T-cell (primary cell): ENCODE measurements at regions not wholly inside any gene's neighbourhood (a gene's known extent, or its start where the extent isn't known, plus 50 kb on each side); places are given as distances from the start of the nearest gene placed in this dataset.

ENCODE experiments used
- ATAC-seq, 4 experiments: fragments of 200-7000 bp in 3 of 4; fragments of 150-1000 bp in 1 of 4; cut with Tn5 transposase; replicated peaks in 1 of 4; 1 replicate in 3 of 4; 2 replicates in 1 of 4; pipeline ENCODE4 v1.10.0; 2021; ENCODE audit warnings: moderate library complexity in 3 of 4, mild to moderate bottlenecking in 2 of 4, moderate number of reproducible peaks in 1 of 4
- CTCF ChIA-PET, 2 donors: fragments of 300-600 bp; sonication (Branson Sonifier 250); formaldehyde crosslinking; loops; one replicate each; lab custom pipeline; 2022; ENCODE audit warnings: antibody characterized with exemption in 2 of 2; lab: Charles Lee
- POLR2A ChIA-PET, 2 donors: fragments of 300-600 bp; sonication (Branson Sonifier 250); formaldehyde crosslinking; loops; one replicate each; lab custom pipeline; 2022; ENCODE audit warnings: antibody characterized with exemption in 2 of 2; lab: Charles Lee
- DNase-seq, 35 experiments: peaks; one replicate each; pipeline versions ENCODE4 v3.0.0 to v3.0.0-alpha.2; 2013 to 2023
- H3K27ac ChIP-seq: one replicate; pipeline ENCODE4 v1.5.1; 2013; ENCODE audit warnings: low read length
- H3K27me3 ChIP-seq, 2 experiments: replicated peaks in 1 of 2; 1 replicate in 1 of 2; 2 replicates in 1 of 2; pipeline versions ENCODE4 v1.6.1 to v1.7.0; 2013; ENCODE audit warnings: low read length in 1 of 2, mixed read lengths in 1 of 2; ENCODE audit not compliant: control insufficient read depth in 2 of 2, insufficient read depth in 2 of 2; ENCODE audit errors: extremely low read depth in 1 of 2
- H3K36me3 ChIP-seq, 2 donors: 1 replicate in 1 of 2; 2 replicates in 1 of 2; pipeline versions ENCODE4 v1.6.1 to v1.7.0; 2013; ENCODE audit warnings: low read length in 1 of 2; ENCODE audit not compliant: control insufficient read depth in 2 of 2, insufficient read depth in 1 of 2; ENCODE audit errors: extremely low read depth in 1 of 2
- H3K4me1 ChIP-seq, 2 experiments: 1 replicate in 1 of 2; 2 replicates in 1 of 2; pipeline versions ENCODE4 v1.6.1 to v1.7.0; 2013; ENCODE audit warnings: low read length in 2 of 2, mixed read lengths in 1 of 2; ENCODE audit not compliant: insufficient read depth in 2 of 2, control insufficient read depth in 1 of 2; ENCODE audit errors: extremely low read depth in 1 of 2
- H3K4me3 ChIP-seq, 2 donors: 1 replicate in 1 of 2; 2 replicates in 1 of 2; pipeline versions ENCODE4 v1.5.1 to v1.7.0; 2013; ENCODE audit warnings: mild to moderate bottlenecking in 2 of 2, low read length in 1 of 2, moderate library complexity in 1 of 2; ENCODE audit not compliant: control insufficient read depth in 1 of 2; ENCODE audit errors: extremely low read depth in 1 of 2
- H3K9me3 ChIP-seq: 2 replicates; pipeline ENCODE4 v1.7.0; 2013
- H3K27ac Mint-ChIP-seq, 2 donors: one replicate each; pipeline ENCODE4 v1.8.0; 2020 to 2021; ENCODE audit warnings: mild to moderate bottlenecking in 2 of 2, mixed read lengths in 2 of 2
- H3K27me3 Mint-ChIP-seq, 2 donors: one replicate each; pipeline ENCODE4 v1.8.0; 2021 to 2022; ENCODE audit warnings: mixed read lengths in 2 of 2
- H3K36me3 Mint-ChIP-seq: one replicate; pipeline ENCODE4 v1.8.0; 2021; ENCODE audit warnings: mixed read lengths
- H3K4me1 Mint-ChIP-seq, 3 donors: one replicate each; pipeline ENCODE4 v1.8.0; 2020 to 2022; ENCODE audit warnings: mixed read lengths in 3 of 3, mild to moderate bottlenecking in 1 of 3
- H3K4me3 Mint-ChIP-seq, 3 donors: one replicate each; pipeline ENCODE4 v1.8.0; 2020 to 2022; ENCODE audit warnings: mild to moderate bottlenecking in 3 of 3, mixed read lengths in 3 of 3, moderate library complexity in 3 of 3
- H3K9me3 Mint-ChIP-seq, 3 donors: one replicate each; pipeline ENCODE4 v1.8.0; 2020 to 2022; ENCODE audit warnings: mixed read lengths in 3 of 3
- WGBS: methylation state at CpG from one replicate; pipeline ENCODE4 v1.1.5; 2013; ENCODE audit warnings: missing lambda C conversion rate; ENCODE audit not compliant: insufficient coverage; 5-methylcytosine and 5-hydroxymethylcytosine counted together

DNA sequence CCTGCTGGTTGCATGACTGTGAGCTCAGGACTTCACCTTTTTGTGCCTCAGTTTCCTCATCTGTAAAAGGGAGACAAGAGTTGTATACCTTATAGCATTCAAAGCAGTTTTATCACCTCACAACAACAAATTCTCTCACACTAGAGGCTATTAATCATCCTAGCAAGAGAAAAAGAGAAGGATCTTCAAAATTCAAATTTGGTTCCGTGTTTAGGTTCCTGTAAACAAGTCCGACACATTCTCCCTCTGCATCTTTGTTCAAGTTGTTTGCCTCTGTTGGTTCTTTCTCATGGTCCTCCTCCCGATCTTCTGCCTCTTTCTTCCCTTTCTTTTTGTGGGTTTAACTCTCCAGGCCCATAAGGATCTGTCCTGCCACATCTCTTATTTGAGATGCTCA, 218.0 kb downstream of the PIK3R1 start:
- peak overlapping the region; percentile 75 for H3K27ac ChIP-seq
- H3K27me3 ChIP-seq: no peaks in the 10 kb centered on the region
- peaks cover 26 to 44% (median 38%) of the 10 kb centered on the region in 3 donors for H3K4me1 Mint-ChIP-seq
- H3K27me3 Mint-ChIP-seq: no peaks in the 10 kb centered on the region
- CTCF ChIA-PET: interaction anchor here in 1 of 2 donors (0.5 kb wide), 1 partner anchor 53 kb away, joined by 3 read pairs; no protein-coding TSS in a partner anchor
- no peaks in the 10 kb centered on the region for H3K36me3 Mint-ChIP-seq
- no peak overlapping the region for H3K4me3 ChIP-seq
- peak overlapping the region; percentile 48 to 64 (median 61) for H3K4me3 Mint-ChIP-seq
- peaks cover 16 to 31% of the 10 kb centered on the region in 2 experiments for H3K4me1 ChIP-seq
- H3K27ac Mint-ChIP-seq: peak overlapping the region; percentile 83 to 86
- H3K9me3 ChIP-seq: no peaks in the 10 kb centered on the region
- ATAC-seq (no peak), DNase-seq (no peak)
- H3K36me3 ChIP-seq: no peaks in the 10 kb centered on the region
- WGBS: 100% methylated on average over 1 of the region's 3 CpGs
- POLR2A ChIA-PET: no interaction called here
- no peaks in the 10 kb centered on the region for H3K9me3 Mint-ChIP-seq

DNA sequence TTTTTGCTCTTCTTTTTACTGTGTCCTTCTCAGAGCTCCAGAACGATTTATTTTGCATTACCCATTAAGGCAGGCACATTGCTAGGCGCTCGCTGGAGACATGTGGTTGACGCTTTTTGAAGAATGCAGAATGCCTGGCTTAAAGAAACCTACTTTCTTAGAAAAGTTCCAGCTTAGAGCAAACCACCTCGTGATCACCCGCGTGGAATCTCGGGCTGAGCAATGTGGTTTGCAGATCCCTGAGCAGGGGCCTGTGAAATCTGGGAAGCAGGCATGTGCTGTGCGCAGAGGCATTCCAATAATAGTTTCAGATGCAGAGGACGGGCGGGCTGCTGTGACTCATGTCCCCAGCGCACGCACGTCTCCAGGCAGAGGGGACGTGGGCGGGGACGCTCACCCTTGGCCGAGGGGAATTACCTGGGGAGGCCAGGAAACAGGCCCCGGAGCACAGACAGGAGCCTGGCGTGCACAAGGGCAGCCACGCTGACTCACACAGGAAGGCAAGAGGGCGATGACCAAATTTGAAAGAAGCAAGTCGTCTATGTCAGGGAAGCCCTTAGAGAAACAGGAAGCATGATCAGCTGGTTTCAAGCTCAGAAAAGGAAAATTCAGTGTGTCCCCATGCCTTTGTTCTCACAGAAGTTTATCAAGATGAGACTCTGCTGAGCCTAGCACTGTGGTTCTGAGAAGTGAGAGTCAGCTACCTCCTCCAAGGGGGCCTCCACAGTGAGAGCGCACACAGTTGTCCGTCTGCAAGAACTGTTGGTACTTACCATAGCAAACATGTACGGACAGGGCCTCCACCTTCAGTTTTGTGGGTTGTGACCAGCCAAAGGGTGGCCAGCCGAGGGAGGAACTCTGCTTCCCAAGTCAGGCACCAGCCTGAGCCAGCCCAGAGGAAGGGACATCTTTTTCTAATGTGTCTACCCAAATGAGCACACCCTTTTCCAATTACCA, 218.6 kb downstream of the PIK3R1 start:
- Mint-ChIP-seq H3K4me3 (peak overlapping the region; percentile 48 to 64 (median 61)), H3K27me3 (no peaks in the 10 kb centered on the region), H3K27ac (peak overlapping the region; percentile 83 to 86), H3K4me1 (peaks cover 26 to 44% (median 38%) of the 10 kb centered on the region in 3 donors), H3K9me3 (no peaks in the 10 kb centered on the region), H3K36me3 (no peaks in the 10 kb centered on the region)
- peak overlapping the region; percentile 75 for H3K27ac ChIP-seq
- H3K4me1 ChIP-seq: peaks cover 16 to 31% of the 10 kb centered on the region in 2 experiments
- no peaks in the 10 kb centered on the region for H3K36me3 ChIP-seq
- ChIA-PET POLR2A (interaction anchor here in 1 of 2 donors (1.1 kb wide), 1 partner anchor 147 kb away, joined by 3 read pairs; no protein-coding TSS in a partner anchor), CTCF (interaction anchor here in 1 of 2 donors (0.6 to 1.5 kb wide), 5 partner anchors 8 to 183 kb away, joined by 3 to 6 read pairs (median 4); no protein-coding TSS in a partner anchor)
- H3K9me3 ChIP-seq: no peaks in the 10 kb centered on the region
- ATAC-seq (peak; percentile 95 to 97 (median 96)), DNase-seq (peak; percentile 57 to 90 (median 76))
- no peaks in the 10 kb centered on the region for H3K27me3 ChIP-seq
- peak overlapping the region; percentile 20 to 42 for H3K4me3 ChIP-seq
- 3% methylated on average over 23 of the region's 27 CpGs for WGBS

DNA sequence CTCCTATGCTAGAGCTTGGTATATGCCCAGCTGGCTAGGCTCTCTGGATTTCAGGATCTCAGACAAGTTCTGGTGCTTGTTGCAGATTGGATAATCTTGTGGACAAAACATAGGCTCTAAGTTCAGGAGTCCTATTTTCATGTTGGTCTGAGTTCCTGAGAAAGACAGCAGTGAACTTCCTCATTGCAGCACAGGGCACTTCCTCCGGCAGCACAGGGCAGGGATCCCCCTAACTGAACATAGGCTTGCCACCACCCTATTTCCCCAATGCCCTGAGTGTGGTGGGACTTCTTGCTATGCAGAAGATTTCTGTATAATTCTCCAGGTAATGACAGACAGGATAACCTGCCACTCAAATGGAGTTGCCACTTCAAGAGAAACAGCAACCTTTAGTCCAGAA, 220.1 kb downstream of the PIK3R1 start:
- WGBS: no CpG with 5 or more reads among the region's 1 CpG
- Mint-ChIP-seq H3K36me3 (no peaks in the 10 kb centered on the region), H3K9me3 (no peaks in the 10 kb centered on the region), H3K4me1 (peaks cover 26 to 44% (median 38%) of the 10 kb centered on the region in 3 donors), H3K27ac (peak overlapping the region in 1 of 2 donors; percentile 54), H3K27me3 (peaks cover 0 to 4% of the 10 kb centered on the region in 2 donors), H3K4me3 (peak overlapping the region in 1 of 3 donors; percentile 61)
- no peak overlapping the region for H3K27ac ChIP-seq
- POLR2A ChIA-PET: no interaction called here
- peaks cover 16 to 31% of the 10 kb centered on the region in 2 experiments for H3K4me1 ChIP-seq
- H3K36me3 ChIP-seq: no peaks in the 10 kb centered on the region
- H3K27me3 ChIP-seq: no peaks in the 10 kb centered on the region
- DNase-seq: peak in 2 of 35 experiments; percentile 4 to 29
- no peaks in the 10 kb centered on the region for H3K9me3 ChIP-seq
- no peak overlapping the region for H3K4me3 ChIP-seq
- ATAC-seq: no peak
- CTCF ChIA-PET: no interaction called here

DNA sequence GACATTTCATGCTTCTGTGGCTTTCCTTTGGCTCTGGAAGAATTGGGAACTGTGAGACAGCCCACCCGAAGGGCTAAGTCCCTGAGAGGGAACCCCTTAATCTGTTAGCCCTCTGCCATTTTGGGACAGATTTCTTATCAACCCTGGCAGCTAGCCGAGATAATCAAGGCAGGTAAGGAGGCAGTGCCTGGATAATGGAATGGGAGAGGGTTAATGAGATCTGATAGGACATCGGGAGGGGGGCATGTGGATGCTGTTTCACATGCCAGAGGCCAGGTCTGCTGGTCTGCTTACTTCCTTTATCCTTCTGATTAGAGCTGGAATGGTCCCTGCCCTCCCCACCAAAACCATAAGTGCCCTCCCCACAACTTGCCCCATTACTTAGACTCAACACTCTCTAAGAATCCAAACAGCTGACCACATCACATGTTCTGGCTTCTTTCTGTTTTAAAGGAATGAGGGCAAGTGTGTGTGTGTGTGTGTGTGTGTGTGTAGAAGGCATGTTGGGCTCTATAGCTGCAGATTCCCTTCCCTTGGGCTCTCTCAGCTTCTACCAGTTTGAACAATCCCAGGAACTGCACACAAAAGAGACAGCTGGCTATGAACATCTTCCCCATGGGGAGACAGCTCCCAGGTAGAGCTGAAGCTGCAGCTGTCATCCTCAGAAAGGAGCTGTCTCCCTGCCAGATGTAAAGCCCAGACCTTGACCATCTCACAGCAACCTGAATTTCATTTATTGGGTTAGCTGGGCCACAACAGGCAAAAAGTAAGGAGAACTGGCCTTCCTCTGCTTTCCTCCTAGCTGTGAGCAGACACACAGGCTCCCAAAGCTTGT, 221.3 kb downstream of the PIK3R1 start:
- H3K4me1 ChIP-seq: peaks cover 18 to 36% of the 10 kb centered on the region in 2 experiments

DNA sequence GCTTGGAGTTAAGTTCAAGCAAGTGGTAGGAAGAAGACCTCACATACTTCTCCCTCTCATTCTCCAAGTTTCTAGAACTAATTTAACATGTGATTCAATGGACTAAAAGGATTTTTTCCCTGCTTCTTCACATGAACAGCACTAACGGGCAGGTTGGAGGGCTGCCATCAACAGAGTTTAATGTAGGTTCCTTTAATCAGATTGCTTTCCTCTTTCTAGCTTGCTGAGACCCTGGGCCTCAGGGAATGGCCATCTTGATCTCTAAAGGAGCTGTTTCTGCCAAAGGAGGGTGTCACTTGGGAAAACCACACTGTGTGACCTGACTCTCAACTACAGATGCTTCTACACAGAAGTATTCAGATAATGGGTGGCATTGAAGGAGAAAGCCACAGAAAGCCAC, 223.3 kb downstream of the PIK3R1 start:
- H3K36me3 Mint-ChIP-seq: no peaks in the 10 kb centered on the region
- no peaks in the 10 kb centered on the region for H3K9me3 ChIP-seq
- no peaks in the 10 kb centered on the region for H3K9me3 Mint-ChIP-seq
- H3K27me3 Mint-ChIP-seq: peaks cover 0 to 4% of the 10 kb centered on the region in 2 donors
- peaks cover 32 to 37% (median 35%) of the 10 kb centered on the region in 3 donors for H3K4me1 Mint-ChIP-seq
- H3K27ac ChIP-seq: no peak overlapping the region
- CTCF ChIA-PET: no interaction called here
- POLR2A ChIA-PET: interaction anchor here in 1 of 2 donors (0.6 to 0.7 kb wide), 2 partner anchors 784 to 937 kb away, joined by 3 read pairs; no protein-coding TSS in a partner anchor
- H3K4me3 Mint-ChIP-seq: no peak overlapping the region
- no peaks in the 10 kb centered on the region for H3K27me3 ChIP-seq
- peaks cover 18 to 24% of the 10 kb centered on the region in 2 experiments for H3K4me1 ChIP-seq
- no peak for DNase-seq
- H3K27ac Mint-ChIP-seq: no peak overlapping the region
- no peaks in the 10 kb centered on the region for H3K36me3 ChIP-seq
- ATAC-seq: no peak
- WGBS: 83% methylated on average over 1 of the region's 1 CpG
- no peak overlapping the region for H3K4me3 ChIP-seq

More for the DNA sequence above, 221.3 kb downstream of the PIK3R1 start:
- H3K9me3 Mint-ChIP-seq: no peaks in the 10 kb centered on the region
- peaks cover 36 to 53% (median 50%) of the 10 kb centered on the region in 3 donors for H3K4me1 Mint-ChIP-seq
- no peak for DNase-seq
- Histone ChIP-seq H3K4me3 (no peak overlapping the region), H3K27me3 (no peaks in the 10 kb centered on the region), H3K9me3 (no peaks in the 10 kb centered on the region), H3K27ac (no peak overlapping the region), H3K36me3 (no peaks in the 10 kb centered on the region)
- H3K27ac Mint-ChIP-seq: no peak overlapping the region
- H3K27me3 Mint-ChIP-seq: peaks cover 0 to 4% of the 10 kb centered on the region in 2 donors
- ChIA-PET POLR2A (interaction anchor here in 1 of 2 donors (0.6 kb wide), 1 partner anchor 116 kb away, joined by 4 read pairs; no protein-coding TSS in a partner anchor), CTCF (no interaction called here)
- 94% methylated on average over 3 of the region's 3 CpGs for WGBS
- no peaks in the 10 kb centered on the region for H3K36me3 Mint-ChIP-seq
- ATAC-seq: no peak
- H3K4me3 Mint-ChIP-seq: no peak overlapping the region
